ENCODE measurements at regions not wholly inside any gene's neighbourhood (a gene's known extent, or its start where the extent isn't known, plus 50 kb on each side); places are given as distances from the start of the nearest gene placed in this dataset.

DNA sequence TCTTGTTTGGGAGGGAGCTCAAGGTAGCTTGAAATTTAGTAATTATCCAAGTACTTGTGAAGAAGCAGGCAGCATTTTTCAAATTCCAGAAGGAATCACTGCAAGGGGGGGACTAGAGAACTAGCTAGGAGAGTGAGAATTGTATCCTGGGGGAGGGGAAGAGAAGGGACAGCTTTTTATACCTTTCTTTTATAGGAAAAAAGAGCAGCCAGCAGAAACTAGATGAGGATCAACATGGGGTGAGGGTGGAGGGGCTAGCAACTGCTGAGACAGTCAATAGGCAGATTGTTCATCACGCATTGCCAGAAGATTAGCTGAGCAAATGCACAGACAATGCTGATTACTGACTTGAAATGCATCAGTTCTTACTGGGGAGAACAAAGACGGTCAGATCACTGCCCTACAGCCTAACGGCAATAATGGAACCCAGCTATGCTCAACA, 514.3 kb upstream of the CITED2 start:
- no peak overlapping the region for H2BK5ac ChIP-seq (ENCODE audit: low read depth, low read length, poor library complexity, severe bottlenecking)
- H3K4me3 ChIP-seq (ENCODE audit: insufficient read depth in 1 of 2, low read depth in 1 of 2, low read length in 2 of 2), result no peak overlapping the region
- H3K36me3 ChIP-seq (ENCODE audit: control insufficient read depth in 1 of 2, insufficient read depth in 2 of 2, low read depth in 1 of 2, low read length in 2 of 2), result no peaks in the 10 kb centered on the region
- H3K9ac ChIP-seq (ENCODE audit: low read length), result no peak overlapping the region
- H4K8ac ChIP-seq (ENCODE audit: low read length), result peak overlapping the region; percentile 94
- peak overlapping the region; percentile 13 for H3K27ac ChIP-seq (ENCODE audit: low read length, poor library complexity, severe bottlenecking)
- H3K9me3 ChIP-seq (ENCODE audit: control insufficient read depth, low read length), result no peaks in the 10 kb centered on the region
- H3K79me1 ChIP-seq (replicated peaks; ENCODE audit: low read length, poor library complexity, severe bottlenecking), result no peaks in the 10 kb centered on the region
- no peak overlapping the region for H2AFZ ChIP-seq (ENCODE audit: low read depth, low read length)
- no peak overlapping the region for H2AK5ac ChIP-seq (ENCODE audit: low read length, severe bottlenecking)
- H3K14ac ChIP-seq (ENCODE audit: low read length in 2 of 2), result no peak overlapping the region
- 7% methylated on average over 1 of the region's 3 CpGs for WGBS
- no peak overlapping the region for H3K23ac ChIP-seq (ENCODE audit: low read length in 2 of 2)
- peak overlapping the region in 1 of 2 experiments; percentile 9 for H3K4ac ChIP-seq (ENCODE audit: low read depth in 1 of 2, low read length in 2 of 2)
- peaks cover 1% of the 10 kb centered on the region for H3K4me1 ChIP-seq (ENCODE audit: control insufficient read depth, insufficient read depth, low read depth, low read length)
- no peak overlapping the region for H2BK120ac ChIP-seq (ENCODE audit: low read depth, low read length)
- H4K91ac ChIP-seq (ENCODE audit: low read length), result no peak overlapping the region
- DNase-seq, result peak; percentile 22
- no peak overlapping the region for H2BK15ac ChIP-seq (ENCODE audit: low read depth, poor library complexity, severe bottlenecking)
- peak overlapping the region in 1 of 2 experiments; percentile 10 for H2BK12ac ChIP-seq (ENCODE audit: low read length in 2 of 2)
- H3K4me2 ChIP-seq (ENCODE audit: low read length, poor library complexity, severe bottlenecking), result no peak overlapping the region
- H3K27me3 ChIP-seq (ENCODE audit: control insufficient read depth in 1 of 2, insufficient read depth in 1 of 2, low read length in 2 of 2), result no peaks in the 10 kb centered on the region
- peak overlapping the region; percentile 22 to 40 for H3K18ac ChIP-seq (ENCODE audit: low read depth in 1 of 2, low read length in 2 of 2)

DNA sequence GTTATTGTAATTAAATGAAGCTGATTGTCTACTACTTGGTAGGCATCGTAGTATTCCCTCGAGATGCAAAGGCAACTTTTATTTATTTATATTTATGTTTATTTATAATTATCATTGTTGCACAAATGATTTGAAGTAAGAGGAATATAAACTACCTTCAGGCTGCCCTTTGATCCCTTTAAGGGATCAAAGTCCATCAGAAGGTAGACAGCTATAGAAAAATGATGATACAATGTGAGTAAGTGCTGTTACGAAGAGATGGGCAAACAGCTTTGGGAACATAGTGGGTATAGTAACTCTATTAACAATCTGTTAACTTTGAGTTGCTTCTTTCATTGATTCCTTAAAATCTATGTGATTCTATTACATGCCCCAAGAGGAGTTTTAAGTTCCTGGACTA, 512.8 kb upstream of the CITED2 start:
- H3K36me3 ChIP-seq (ENCODE audit: control insufficient read depth in 1 of 2, insufficient read depth in 2 of 2, low read depth in 1 of 2, low read length in 2 of 2), result no peaks in the 10 kb centered on the region

DNA sequence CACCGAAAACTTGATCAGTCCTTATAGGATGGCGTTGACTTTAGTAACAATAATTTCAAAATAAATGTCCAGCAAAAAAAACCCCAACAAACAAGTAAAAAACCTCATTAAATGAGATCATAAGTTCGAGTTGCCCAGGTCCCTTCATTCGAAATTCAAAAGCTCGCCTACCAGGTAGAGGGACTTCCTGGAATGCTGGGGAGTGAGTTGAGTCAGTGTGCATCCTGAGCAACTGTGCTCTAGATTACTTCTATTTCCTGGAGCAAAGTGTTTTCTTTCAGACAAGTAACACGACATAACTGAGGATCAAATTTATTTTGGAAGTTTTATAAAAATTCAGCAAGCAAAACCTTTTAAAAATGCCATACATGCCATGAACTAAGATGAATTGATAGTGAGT, 511.9 kb upstream of the CITED2 start:
- Histone ChIP-seq H2BK12ac (ENCODE audit: low read length in 2 of 2) (no peak overlapping the region), H2BK120ac (ENCODE audit: low read depth, low read length) (no peak overlapping the region), H3K36me3 (ENCODE audit: control insufficient read depth in 1 of 2, insufficient read depth in 2 of 2, low read depth in 1 of 2, low read length in 2 of 2) (no peaks in the 10 kb centered on the region), H3K79me1 (replicated peaks; ENCODE audit: low read length, poor library complexity, severe bottlenecking) (no peaks in the 10 kb centered on the region), H2AK5ac (ENCODE audit: low read length, severe bottlenecking) (no peak overlapping the region), H2AFZ (ENCODE audit: low read depth, low read length) (no peak overlapping the region), H3K9ac (ENCODE audit: low read length) (no peak overlapping the region), H3K4ac (ENCODE audit: low read depth in 1 of 2, low read length in 2 of 2) (no peak overlapping the region), H4K91ac (ENCODE audit: low read length) (no peak overlapping the region), H3K14ac (ENCODE audit: low read length in 2 of 2) (no peak overlapping the region), H3K4me1 (ENCODE audit: control insufficient read depth, insufficient read depth, low read depth, low read length) (peaks cover 4% of the 10 kb centered on the region), H3K23ac (ENCODE audit: low read length in 2 of 2) (no peak overlapping the region), H3K9me3 (ENCODE audit: control insufficient read depth, low read length) (no peaks in the 10 kb centered on the region), H3K4me3 (ENCODE audit: insufficient read depth in 1 of 2, low read depth in 1 of 2, low read length in 2 of 2) (no peak overlapping the region), H3K18ac (ENCODE audit: low read depth in 1 of 2, low read length in 2 of 2) (no peak overlapping the region), H2BK5ac (ENCODE audit: low read depth, low read length, poor library complexity, severe bottlenecking) (no peak overlapping the region), H3K4me2 (ENCODE audit: low read length, poor library complexity, severe bottlenecking) (no peak overlapping the region), H2BK15ac (ENCODE audit: low read depth, poor library complexity, severe bottlenecking) (no peak overlapping the region), H3K27me3 (ENCODE audit: control insufficient read depth in 1 of 2, insufficient read depth in 1 of 2, low read length in 2 of 2) (no peaks in the 10 kb centered on the region), H3K27ac (ENCODE audit: low read length, poor library complexity, severe bottlenecking) (no peak overlapping the region), H4K8ac (ENCODE audit: low read length) (no peak overlapping the region)
- DNase-seq, result no peak
- 92% methylated on average over 5 of the region's 6 CpGs for WGBS

More for the DNA sequence above, 512.8 kb upstream of the CITED2 start:
- H3K18ac ChIP-seq (ENCODE audit: low read depth in 1 of 2, low read length in 2 of 2), result no peak overlapping the region
- no peak overlapping the region for H3K23ac ChIP-seq (ENCODE audit: low read length in 2 of 2)
- no peak overlapping the region for H2BK12ac ChIP-seq (ENCODE audit: low read length in 2 of 2)
- H3K4ac ChIP-seq (ENCODE audit: low read depth in 1 of 2, low read length in 2 of 2), result no peak overlapping the region
- H3K79me1 ChIP-seq (replicated peaks; ENCODE audit: low read length, poor library complexity, severe bottlenecking), result no peaks in the 10 kb centered on the region
- DNase-seq, result no peak
- no peak overlapping the region for H2BK120ac ChIP-seq (ENCODE audit: low read depth, low read length)
- H3K4me2 ChIP-seq (ENCODE audit: low read length, poor library complexity, severe bottlenecking), result no peak overlapping the region
- H3K9ac ChIP-seq (ENCODE audit: low read length), result no peak overlapping the region
- H2AK5ac ChIP-seq (ENCODE audit: low read length, severe bottlenecking), result no peak overlapping the region
- H3K27me3 ChIP-seq (ENCODE audit: control insufficient read depth in 1 of 2, insufficient read depth in 1 of 2, low read length in 2 of 2), result no peaks in the 10 kb centered on the region
- H2AFZ ChIP-seq (ENCODE audit: low read depth, low read length), result no peak overlapping the region
- no peak overlapping the region for H4K8ac ChIP-seq (ENCODE audit: low read length)
- whole genome bisulfite sequencing, result no CpG with 5 or more reads among the region's 3 CpGs
- no peak overlapping the region for H3K4me3 ChIP-seq (ENCODE audit: insufficient read depth in 1 of 2, low read depth in 1 of 2, low read length in 2 of 2)
- H4K91ac ChIP-seq (ENCODE audit: low read length), result no peak overlapping the region
- H3K4me1 ChIP-seq (ENCODE audit: control insufficient read depth, insufficient read depth, low read depth, low read length), result peaks cover 1% of the 10 kb centered on the region
- no peak overlapping the region for H3K27ac ChIP-seq (ENCODE audit: low read length, poor library complexity, severe bottlenecking)
- no peak overlapping the region for H2BK5ac ChIP-seq (ENCODE audit: low read depth, low read length, poor library complexity, severe bottlenecking)
- no peak overlapping the region for H3K14ac ChIP-seq (ENCODE audit: low read length in 2 of 2)
- no peak overlapping the region for H2BK15ac ChIP-seq (ENCODE audit: low read depth, poor library complexity, severe bottlenecking)
- no peaks in the 10 kb centered on the region for H3K9me3 ChIP-seq (ENCODE audit: control insufficient read depth, low read length)

GRCh38 chr6:139885909-139886308, 511.5 kb upstream of the CITED2 start:
- H3K27me3 ChIP-seq (ENCODE audit: control insufficient read depth in 1 of 2, insufficient read depth in 1 of 2, low read length in 2 of 2), result no peaks in the 10 kb centered on the region
- H3K14ac ChIP-seq (ENCODE audit: low read length in 2 of 2), result no peak overlapping the region
- no peak overlapping the region for H2BK15ac ChIP-seq (ENCODE audit: low read depth, poor library complexity, severe bottlenecking)
- H3K4me3 ChIP-seq (ENCODE audit: insufficient read depth in 1 of 2, low read depth in 1 of 2, low read length in 2 of 2), result no peak overlapping the region
- no peak overlapping the region for H2AFZ ChIP-seq (ENCODE audit: low read depth, low read length)
- DNase-seq, result no peak
- H4K91ac ChIP-seq (ENCODE audit: low read length), result no peak overlapping the region
- H2BK5ac ChIP-seq (ENCODE audit: low read depth, low read length, poor library complexity, severe bottlenecking), result no peak overlapping the region
- peak overlapping the region; percentile 13 for H2BK120ac ChIP-seq (ENCODE audit: low read depth, low read length)
- no peak overlapping the region for H3K4me2 ChIP-seq (ENCODE audit: low read length, poor library complexity, severe bottlenecking)
- no peaks in the 10 kb centered on the region for H3K79me1 ChIP-seq (replicated peaks; ENCODE audit: low read length, poor library complexity, severe bottlenecking)
- H3K4ac ChIP-seq (ENCODE audit: low read depth in 1 of 2, low read length in 2 of 2), result no peak overlapping the region
- peak overlapping the region in 1 of 2 experiments; percentile 75 for H2BK12ac ChIP-seq (ENCODE audit: low read length in 2 of 2)
- H3K9me3 ChIP-seq (ENCODE audit: control insufficient read depth, low read length), result no peaks in the 10 kb centered on the region
- H2AK5ac ChIP-seq (ENCODE audit: low read length, severe bottlenecking), result peak overlapping the region; percentile 89
- no peak overlapping the region for H4K8ac ChIP-seq (ENCODE audit: low read length)
- H3K23ac ChIP-seq (ENCODE audit: low read length in 2 of 2), result no peak overlapping the region
- H3K36me3 ChIP-seq (ENCODE audit: control insufficient read depth in 1 of 2, insufficient read depth in 2 of 2, low read depth in 1 of 2, low read length in 2 of 2), result no peaks in the 10 kb centered on the region
- no peak overlapping the region for H3K9ac ChIP-seq (ENCODE audit: low read length)
- H3K27ac ChIP-seq (ENCODE audit: low read length, poor library complexity, severe bottlenecking), result no peak overlapping the region
- 43% methylated on average over 1 of the region's 1 CpG for WGBS
- peaks cover 4% of the 10 kb centered on the region for H3K4me1 ChIP-seq (ENCODE audit: control insufficient read depth, insufficient read depth, low read depth, low read length)
- peak overlapping the region in 1 of 2 experiments; percentile 78 for H3K18ac ChIP-seq (ENCODE audit: low read depth in 1 of 2, low read length in 2 of 2)
